Right forelimb (tissue), 1 donor: ENCODE measurements at regions not wholly inside any gene's neighbourhood (a gene's known extent, or its start where the extent isn't known, plus 50 kb on each side); places are given as distances from the start of the nearest gene placed in this dataset.
"Not testable (repeated sequence)": the region's sequence is repeated elsewhere in the genome, so short reads cannot be mapped to it uniquely, and the experiment has no call there.

ENCODE experiments used
- DNase-seq: peaks from one replicate; pipeline ENCODE4 v3.0.0-alpha.2; 2018

DNA sequence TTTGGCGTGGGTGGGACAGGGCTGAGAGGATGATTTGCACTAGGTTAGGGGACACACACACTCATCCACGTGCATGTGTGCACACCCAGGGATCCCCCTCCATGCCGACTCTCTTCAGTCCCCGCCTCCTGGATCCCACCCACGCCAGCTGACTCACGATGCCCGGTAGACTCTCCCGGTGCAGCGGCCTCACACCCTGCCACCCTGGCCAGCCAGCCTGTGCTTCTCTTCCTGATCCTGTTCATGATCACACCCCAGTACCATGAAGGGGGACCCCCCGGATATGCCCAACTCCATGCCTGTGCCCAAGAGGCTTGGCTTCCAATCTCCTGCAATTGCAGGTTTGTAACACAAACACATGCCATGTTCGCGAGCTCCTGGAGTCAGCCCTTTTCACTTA is 157.8 kb upstream of the HDAC4 start:
- DNase-seq, result no peak

DNA sequence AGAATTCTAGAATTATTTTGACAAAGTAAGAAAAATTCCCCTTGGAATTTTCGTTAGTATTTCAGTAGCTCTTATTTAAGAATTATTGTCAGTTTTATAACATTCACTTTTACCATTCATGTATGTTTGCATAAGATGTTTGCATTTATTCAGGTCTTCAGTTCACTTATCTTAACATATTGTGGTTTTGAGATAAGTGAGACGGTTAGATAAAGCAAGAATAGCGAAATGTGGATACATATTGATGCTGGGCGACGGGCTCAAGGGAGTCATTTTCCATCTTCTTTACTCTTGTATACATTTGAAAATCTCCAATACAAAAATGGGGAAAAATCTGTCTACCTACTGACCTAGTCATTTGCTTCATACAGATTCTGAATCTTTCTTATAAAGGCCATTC is 156.7 kb upstream of the HDAC4 start:
- no peak for DNase-seq

GRCh38 chr2:239555571-239555905 is 154.7 kb upstream of the HDAC4 start:
- no peak for DNase-seq

GRCh38 chr2:239554766-239555570 is 154.1 kb upstream of the HDAC4 start:
- no peak for DNase-seq

- DNase-seq, result no peak
Measured at GRCh38 chr2:239553376-239554000, 152.7 kb upstream of the HDAC4 start.

DNA sequence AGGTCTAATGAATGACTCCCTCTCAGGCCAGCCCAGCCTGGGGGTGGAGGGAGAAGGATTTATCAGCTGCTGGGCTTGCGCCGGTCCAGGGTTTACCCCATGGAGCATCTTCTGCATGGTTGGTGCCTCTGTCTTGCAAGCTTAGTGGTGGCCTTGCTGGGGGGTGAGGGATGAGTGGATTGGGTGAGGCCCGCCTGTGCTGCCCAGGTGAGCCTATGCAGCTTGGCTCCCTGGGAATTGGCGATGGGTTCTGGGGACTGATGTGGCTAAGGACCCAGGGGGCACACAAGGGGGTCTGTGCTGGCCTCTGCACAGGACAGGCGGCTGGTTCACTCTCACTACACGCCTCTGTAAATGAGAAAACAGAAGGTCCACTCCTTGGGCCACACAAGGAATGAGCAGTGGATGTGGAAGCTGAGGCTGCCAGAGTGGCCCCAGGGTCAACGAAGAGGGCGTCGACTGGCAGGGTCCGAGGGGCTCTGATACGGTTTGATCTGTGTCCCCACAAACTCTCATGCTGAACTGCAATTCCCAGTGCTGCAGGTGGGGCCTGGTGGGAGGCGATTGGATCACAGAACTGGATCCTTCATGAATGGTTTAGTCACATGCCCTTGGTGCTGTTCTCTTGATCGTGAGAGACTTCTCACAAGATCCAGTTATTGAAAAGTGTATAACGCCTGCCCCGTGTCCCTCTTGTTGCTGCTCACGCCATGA is 151.6 kb upstream of the HDAC4 start:
- DNase-seq, result no peak

DNA sequence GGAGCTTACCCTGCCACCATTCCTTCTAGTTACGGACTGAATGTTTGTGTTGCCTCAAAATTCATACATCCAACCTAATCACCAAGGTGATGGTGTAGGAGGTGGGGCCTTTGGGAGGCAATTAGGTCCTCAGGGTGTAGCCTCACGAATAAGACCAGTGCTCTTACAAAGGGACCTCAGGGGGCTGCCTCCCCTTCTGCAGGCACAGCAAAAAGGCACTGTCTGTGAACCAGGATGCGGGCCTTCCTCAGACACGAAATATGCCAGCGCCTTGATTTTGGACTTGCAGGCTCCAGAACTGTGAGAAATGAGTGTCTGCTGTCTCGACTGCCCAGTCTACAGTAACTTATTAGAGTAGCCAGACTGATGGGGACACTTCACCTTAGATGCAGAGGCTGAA is 150.4 kb upstream of the HDAC4 start:
- no peak for DNase-seq

DNA sequence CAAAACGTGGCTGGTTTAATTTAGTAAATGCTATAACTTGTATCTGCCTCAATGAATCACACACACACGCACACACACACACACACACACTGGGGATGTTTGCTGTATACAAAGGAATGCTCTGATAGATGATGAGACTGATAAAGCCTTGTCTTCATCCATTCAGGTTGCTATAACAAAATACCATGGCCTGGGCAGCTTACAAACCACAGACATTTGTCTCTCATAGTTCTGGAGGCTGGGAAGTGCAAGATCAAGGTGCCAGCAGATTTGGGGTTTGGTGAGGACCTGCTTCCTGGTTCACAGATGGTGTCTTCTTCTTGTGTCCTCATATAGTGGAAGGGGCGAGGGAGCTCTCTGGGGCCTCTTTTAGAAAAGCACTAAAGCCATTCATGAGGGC is 149.5 kb upstream of the HDAC4 start:
- DNase-seq, result no peak

DNA sequence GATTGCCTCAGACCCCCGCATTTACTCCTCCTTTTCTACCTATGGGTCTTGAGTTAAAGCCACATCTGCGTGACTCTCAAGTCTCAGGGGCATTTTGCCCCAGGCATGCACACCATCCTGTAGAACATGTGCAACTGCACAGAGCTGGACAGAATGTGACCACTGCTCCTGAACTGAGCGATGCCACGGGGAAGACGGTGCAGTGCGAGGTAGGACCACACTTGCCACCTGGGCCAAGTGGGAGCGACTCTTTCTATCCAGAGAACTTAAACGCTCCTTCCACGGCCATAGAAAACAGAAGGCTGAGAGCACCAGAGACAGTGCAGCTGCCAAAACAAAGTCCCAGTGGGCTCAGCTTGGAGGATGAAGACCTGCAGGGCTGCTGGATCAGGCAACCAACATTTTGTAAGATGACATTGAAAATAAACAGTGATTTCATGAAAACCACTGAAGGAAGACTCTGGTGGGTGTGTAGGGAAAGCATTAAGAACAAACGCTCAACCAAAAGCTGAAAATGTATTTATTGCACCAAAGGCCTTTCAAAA is 149.0 kb upstream of the HDAC4 start:
- DNase-seq, result no peak

DNA sequence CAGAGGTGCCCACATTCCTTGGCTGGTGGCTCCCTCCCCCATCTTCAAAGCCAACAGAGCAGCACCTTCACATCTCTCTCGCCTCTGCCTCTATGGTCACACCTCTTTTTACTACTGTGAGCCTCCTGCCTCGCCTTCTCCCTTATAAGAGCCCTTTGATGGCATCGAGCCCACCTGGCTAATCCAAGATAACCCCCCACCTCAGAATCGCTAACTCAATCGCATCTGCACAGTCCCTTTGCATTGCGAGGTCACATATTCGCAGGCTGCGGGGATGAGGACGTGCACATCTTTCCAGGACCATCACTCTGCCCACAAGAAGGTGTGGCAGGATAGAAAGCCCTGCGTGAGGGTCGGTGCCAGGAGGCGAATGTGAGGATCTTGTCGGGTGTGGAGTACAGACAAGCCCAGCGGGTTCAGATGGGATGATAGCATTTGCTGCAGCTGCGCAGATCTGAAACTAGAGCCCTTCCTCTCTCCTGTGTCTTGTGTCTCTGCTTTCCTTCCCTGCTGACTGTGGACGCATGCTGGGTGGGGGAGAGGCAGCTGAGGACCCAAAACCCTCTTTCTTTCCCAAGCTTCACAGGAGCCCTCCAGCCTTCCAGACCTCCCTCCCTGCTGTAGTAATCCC is 148.3 kb upstream of the HDAC4 start:
- DNase-seq, result no peak

GRCh38 chr2:239548451-239548871 is 147.6 kb upstream of the HDAC4 start:
- DNase-seq, result no peak

DNA sequence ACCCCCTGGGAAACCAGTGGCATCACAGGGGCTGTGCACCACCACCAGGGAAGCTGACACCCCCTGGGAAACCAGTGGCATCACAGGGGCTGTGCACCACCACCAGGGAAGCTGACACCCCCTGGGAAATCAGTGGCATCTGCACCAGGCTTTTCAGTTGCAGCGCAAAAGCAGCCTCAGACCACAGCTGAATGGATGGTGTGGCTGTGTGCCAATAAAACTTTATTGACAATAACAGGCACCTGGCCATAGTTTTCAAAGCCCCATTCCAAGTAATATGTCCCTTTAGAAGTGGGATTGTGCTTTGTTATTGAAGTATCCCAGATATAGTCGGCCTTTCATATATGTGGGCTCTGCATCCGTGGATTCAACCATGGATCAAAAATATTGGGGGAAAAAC is 146.3 kb upstream of the HDAC4 start:
- DNase-seq, result not testable (repeated sequence)

DNA sequence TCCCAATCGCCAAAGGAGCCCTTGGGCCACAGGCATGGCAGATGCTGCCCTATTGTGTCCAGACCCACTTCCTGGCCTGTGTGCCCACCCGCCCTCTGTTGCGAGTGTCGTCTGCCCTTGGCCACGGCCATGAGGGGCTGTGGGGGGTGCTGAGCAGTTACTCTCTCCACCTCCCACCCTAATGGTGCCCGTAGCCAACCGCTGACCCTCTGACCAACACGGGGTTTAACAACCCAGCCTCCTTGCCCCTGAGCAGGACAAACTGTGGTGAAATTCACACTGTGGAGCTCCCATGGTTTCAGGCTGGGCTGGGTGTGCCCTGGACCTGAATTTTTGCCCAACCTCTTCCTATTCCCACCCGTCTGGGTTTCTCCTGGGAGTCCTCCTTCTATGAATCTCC is 145.7 kb upstream of the HDAC4 start:
- DNase-seq, result no peak

- DNase-seq, result no peak
Measured at GRCh38 chr2:239545741-239546392, 145.0 kb upstream of the HDAC4 start.

GRCh38 chr2:239544918-239545465 is 144.2 kb upstream of the HDAC4 start:
- DNase-seq, result no peak

- DNase-seq, result peak; percentile 63
Measured at GRCh38 chr2:239544143-239544917, 143.5 kb upstream of the HDAC4 start.

DNA sequence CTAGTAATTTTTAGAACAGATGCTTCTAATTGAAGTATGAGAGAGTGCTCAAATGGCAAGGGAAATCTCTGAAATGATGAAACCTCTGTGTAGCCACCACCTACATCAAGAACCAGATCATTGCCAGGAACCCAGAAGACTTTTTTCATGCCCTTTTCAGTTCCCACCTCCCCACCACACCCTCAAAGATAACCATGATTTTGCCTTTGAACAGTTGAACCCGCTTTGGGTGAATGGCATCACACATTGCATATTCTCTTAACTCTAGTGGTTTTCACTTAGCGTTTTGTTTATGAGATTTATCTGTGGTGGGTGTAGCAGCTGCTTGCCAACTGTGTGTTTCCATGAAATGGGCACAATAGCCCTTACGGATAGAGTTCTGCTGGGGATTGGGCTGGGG is 142.9 kb upstream of the HDAC4 start:
- DNase-seq, result no peak

- DNase-seq, result no peak
Measured at GRCh38 chr2:239540174-239540573, 139.4 kb upstream of the HDAC4 start.

DNA sequence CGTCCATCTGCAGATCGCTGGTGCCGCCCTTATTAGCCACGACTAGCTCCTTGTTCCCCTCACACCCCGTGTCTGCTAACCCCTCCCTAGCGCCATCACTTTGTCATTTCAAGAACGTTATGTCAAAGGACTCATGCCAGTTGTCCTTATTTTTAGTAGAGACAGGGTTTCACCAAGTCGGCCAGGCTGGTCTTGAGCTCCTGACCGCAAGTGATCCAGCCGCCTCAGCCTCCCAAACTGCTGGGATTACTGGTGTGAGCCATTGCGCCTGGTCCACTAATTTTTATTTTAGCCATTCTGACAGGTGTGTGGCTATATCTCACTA is 138.9 kb upstream of the HDAC4 start:
- no peak for DNase-seq

GRCh38 chr2:239539083-239539775 is 138.4 kb upstream of the HDAC4 start:
- DNase-seq, result no peak

GRCh38 chr2:239538357-239539052 is 137.7 kb upstream of the HDAC4 start:
- DNase-seq, result no peak
